Caco-2 (cell line): ENCODE measurements at regions not wholly inside any gene's neighbourhood (a gene's known extent, or its start where the extent isn't known, plus 50 kb on each side); places are given as distances from the start of the nearest gene placed in this dataset.
"Not testable (repeated sequence)": the region's sequence is repeated elsewhere in the genome, so short reads cannot be mapped to it uniquely, and the experiment has no call there.

Source experiments
- BruUV-seq: library from RNA; stranded (reverse); fragments of 400-500 nt; replicated peaks from 2 replicates; lab custom pipeline; 2021; lab: Mats Ljungman, UMichigan
- CTCF ChIA-PET: fragments of 300-600 bp; sonication (Branson Sonifier 250); formaldehyde crosslinking; loops from one replicate; lab custom pipeline; 2022; ENCODE audit warnings: antibody characterized with exemption; lab: Charles Lee
- POLR2A ChIA-PET: fragments of 300-600 bp; sonication (Branson Sonifier 250); formaldehyde crosslinking; loops from one replicate; lab custom pipeline; 2022; ENCODE audit warnings: antibody characterized with exemption; lab: Charles Lee
- DNase-seq, 2 experiments: peaks; one replicate each; pipeline versions ENCODE4 v3.0.0 to v3.0.0-alpha.2; 2020 to 2022
- H3K27me3 ChIP-seq: replicated peaks from 2 replicates; pipeline ENCODE4 v1.6.0; 2011; ENCODE audit warnings: low read length; ENCODE audit not compliant: control insufficient read depth, insufficient read depth
- H3K36me3 ChIP-seq: 2 replicates; pipeline ENCODE4 v1.5.1; 2011; ENCODE audit warnings: low read length; ENCODE audit not compliant: control insufficient read depth, insufficient read depth
- H3K4me1 ChIP-seq: fragments of 250-450 bp; sonication (Bioruptor Pico); 2 replicates; pipeline ENCODE4 v1.5.1; 2020; ENCODE audit warnings: mild to moderate bottlenecking
- H3K4me3 ChIP-seq: 2 replicates; pipeline ENCODE4 v1.5.1; 2011; ENCODE audit warnings: low read depth, mild to moderate bottlenecking, control low read depth, low read length
- H3K9me3 ChIP-seq: fragments of 250-450 bp; sonication (Bioruptor Pico); 2 replicates; pipeline ENCODE4 v1.5.1; 2020; ENCODE audit warnings: mild to moderate bottlenecking, moderate library complexity
- H3K27ac Mint-ChIP-seq: one replicate; pipeline ENCODE4 v1.8.0; 2022; ENCODE audit warnings: mixed read lengths; ENCODE audit not compliant: unreplicated experiment
- H3K27me3 Mint-ChIP-seq: one replicate; pipeline ENCODE4 v1.8.0; 2022; ENCODE audit warnings: mixed read lengths; ENCODE audit not compliant: insufficient read depth, unreplicated experiment
- H3K36me3 Mint-ChIP-seq: one replicate; pipeline ENCODE4 v1.8.0; 2022; ENCODE audit warnings: mild to moderate bottlenecking, mixed read lengths; ENCODE audit not compliant: insufficient read depth, unreplicated experiment
- H3K4me1 Mint-ChIP-seq: one replicate; pipeline ENCODE4 v1.8.0; 2022; ENCODE audit warnings: low read depth, mixed read lengths; ENCODE audit not compliant: unreplicated experiment
- H3K4me3 Mint-ChIP-seq: one replicate; pipeline ENCODE4 v1.8.0; 2022; ENCODE audit warnings: mild to moderate bottlenecking, moderate library complexity, mixed read lengths; ENCODE audit not compliant: unreplicated experiment
- H3K9me3 Mint-ChIP-seq: one replicate; pipeline ENCODE4 v1.8.0; 2022; ENCODE audit warnings: mixed read lengths; ENCODE audit not compliant: unreplicated experiment
- intact Hi-C: fragments of 100-400 bp; cut with micrococcal nuclease; formaldehyde crosslinking; loops from one replicate; pipeline ENCODE4 v1.10.0; 2022; ENCODE audit not compliant: unreplicated experiment
- TF ChIP-seq, protein P1 (sequence below), 2 experiments: fragments of 200-600 bp in 1 of 2; IDR thresholded peaks; 1 replicate in 1 of 2; 2 replicates in 1 of 2; pipeline versions ENCODE4 v1.5.1 to v1.8.0; 2011 to 2022; ENCODE audit warnings: antibody characterized with exemption in 1 of 2, control low read depth in 1 of 2, inconsistent platforms in 1 of 2, low read depth in 1 of 2, low read length in 1 of 2, mild to moderate bottlenecking in 1 of 2, moderate library complexity in 1 of 2; ENCODE audit not compliant: insufficient read depth in 1 of 2, severe bottlenecking in 1 of 2, unreplicated experiment in 1 of 2

GRCh38 chr1:83118472-83118871 lies 880.5 kb downstream of the TTLL7 start:
- intact Hi-C loops = no loop called here
- TF ChIP-seq, protein P1, sequence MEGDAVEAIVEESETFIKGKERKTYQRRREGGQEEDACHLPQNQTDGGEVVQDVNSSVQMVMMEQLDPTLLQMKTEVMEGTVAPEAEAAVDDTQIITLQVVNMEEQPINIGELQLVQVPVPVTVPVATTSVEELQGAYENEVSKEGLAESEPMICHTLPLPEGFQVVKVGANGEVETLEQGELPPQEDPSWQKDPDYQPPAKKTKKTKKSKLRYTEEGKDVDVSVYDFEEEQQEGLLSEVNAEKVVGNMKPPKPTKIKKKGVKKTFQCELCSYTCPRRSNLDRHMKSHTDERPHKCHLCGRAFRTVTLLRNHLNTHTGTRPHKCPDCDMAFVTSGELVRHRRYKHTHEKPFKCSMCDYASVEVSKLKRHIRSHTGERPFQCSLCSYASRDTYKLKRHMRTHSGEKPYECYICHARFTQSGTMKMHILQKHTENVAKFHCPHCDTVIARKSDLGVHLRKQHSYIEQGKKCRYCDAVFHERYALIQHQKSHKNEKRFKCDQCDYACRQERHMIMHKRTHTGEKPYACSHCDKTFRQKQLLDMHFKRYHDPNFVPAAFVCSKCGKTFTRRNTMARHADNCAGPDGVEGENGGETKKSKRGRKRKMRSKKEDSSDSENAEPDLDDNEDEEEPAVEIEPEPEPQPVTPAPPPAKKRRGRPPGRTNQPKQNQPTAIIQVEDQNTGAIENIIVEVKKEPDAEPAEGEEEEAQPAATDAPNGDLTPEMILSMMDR (IDR thresholded peaks at IDR 0.05; ENCODE audit: insufficient read depth in 1 of 2, low read depth in 1 of 2, low read length in 1 of 2, severe bottlenecking in 1 of 2, unreplicated experiment in 1 of 2) = no peak
- Histone ChIP-seq H3K9me3 (no peaks in the 10 kb centered on the region), H3K4me1 (no peaks in the 10 kb centered on the region), H3K4me3 (no peak overlapping the region), H3K27me3 (no peaks in the 10 kb centered on the region), H3K36me3 (no peaks in the 10 kb centered on the region)
- CTCF ChIA-PET = no interaction called here
- Mint-ChIP-seq H3K9me3 (no peaks in the 10 kb centered on the region), H3K36me3 (no peaks in the 10 kb centered on the region), H3K4me1 (no peaks in the 10 kb centered on the region), H3K27ac (no peak overlapping the region), H3K4me3 (no peak overlapping the region), H3K27me3 (no peaks in the 10 kb centered on the region)
- DNase-seq = no peak
- POLR2A ChIA-PET = no interaction called here
- BruUV-seq = no TSS peak

- H3K4me3 Mint-ChIP-seq, H3K27ac Mint-ChIP-seq, intact Hi-C loops, H3K36me3 ChIP-seq, H3K27me3 Mint-ChIP-seq, CTCF ChIA-PET, H3K4me1 Mint-ChIP-seq, BruUV-seq, H3K36me3 Mint-ChIP-seq, POLR2A ChIA-PET, H3K9me3 Mint-ChIP-seq, H3K27me3 ChIP-seq, H3K4me3 ChIP-seq, H3K4me1 ChIP-seq, DNase-seq, H3K9me3 ChIP-seq: not testable (repeated sequence)
These were observed 881.9 kb downstream of the TTLL7 start for GRCh38 chr1:83117030-83117429.

DNA sequence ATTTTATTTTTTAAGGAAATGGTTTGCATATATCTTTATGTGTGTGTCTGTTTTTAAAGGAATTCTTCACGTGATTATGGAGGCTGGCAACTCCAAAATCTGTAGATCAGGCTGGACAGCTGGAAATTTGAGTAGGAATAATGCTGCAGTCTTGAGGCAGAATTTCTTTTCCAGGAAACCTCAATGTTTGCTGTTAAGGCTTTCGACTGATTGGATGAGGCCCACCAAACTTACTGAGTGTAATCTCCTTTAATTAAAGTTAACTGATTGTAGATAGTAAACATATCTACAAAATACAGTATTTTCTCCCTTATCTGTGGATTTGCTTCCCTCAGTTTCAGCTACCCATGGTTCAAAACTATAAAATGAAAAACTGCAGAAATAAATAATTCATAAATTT lies 883.1 kb downstream of the TTLL7 start:
- intact Hi-C loops = no loop called here
- H3K4me3 Mint-ChIP-seq = no peak overlapping the region
- H3K36me3 Mint-ChIP-seq = no peaks in the 10 kb centered on the region
- H3K4me1 Mint-ChIP-seq = peaks cover 15% of the 10 kb centered on the region
- Histone ChIP-seq H3K9me3 (no peaks in the 10 kb centered on the region), H3K4me3 (no peak overlapping the region), H3K4me1 (no peaks in the 10 kb centered on the region), H3K27me3 (no peaks in the 10 kb centered on the region), H3K36me3 (no peaks in the 10 kb centered on the region)
- no TSS peak for BruUV-seq
- no peak for DNase-seq
- ChIA-PET POLR2A (no interaction called here), CTCF (no interaction called here)
- H3K27me3 Mint-ChIP-seq = no peaks in the 10 kb centered on the region
- no peak overlapping the region for H3K27ac Mint-ChIP-seq
- TF ChIP-seq, protein P1 (IDR thresholded peaks at IDR 0.05; ENCODE audit: insufficient read depth in 1 of 2, low read depth in 1 of 2, low read length in 1 of 2, severe bottlenecking in 1 of 2, unreplicated experiment in 1 of 2) = no peak
- no peaks in the 10 kb centered on the region for H3K9me3 Mint-ChIP-seq
